Right lobe of liver (tissue), 4 donors: ENCODE measurements at regions not wholly inside any gene's neighbourhood (a gene's known extent, or its start where the extent isn't known, plus 50 kb on each side); places are given as distances from the start of the nearest gene placed in this dataset.

Experiments
- CTCF ChIP-seq, 4 donors: fragments of 200-600 bp in 3 of 4; fragments of 450-650 bp in 1 of 4; IDR thresholded peaks; one replicate each; pipeline versions ENCODE4 v1.5.1 to v1.8.0; 2016 to 2022; ENCODE audit warnings: antibody characterized with exemption in 4 of 4, mild to moderate bottlenecking in 2 of 4
- POLR2A ChIP-seq: fragments of 450-650 bp; IDR thresholded peaks from one replicate; pipeline ENCODE4 v1.6.1; 2017; ENCODE audit warnings: antibody characterized with exemption, mild to moderate bottlenecking
- donor health status: DM: no; HTN: no; CAD: no.
- donor health status: DM: no; HTN: no; CAD: no.
- donor health status: DM: no; HTN: yes; CAD: no.

GRCh38 chr2:220276741-220277444 lies 649.5 kb downstream of the SLC4A3 start:
- TF ChIP-seq CTCF (IDR thresholded peaks at IDR 0.05) (no peak), POLR2A (no peak)
